Mesendoderm (in vitro differentiated cells): ENCODE measurements at regions not wholly inside any gene's neighbourhood (a gene's known extent, or its start where the extent isn't known, plus 50 kb on each side); places are given as distances from the start of the nearest gene placed in this dataset.
"Not testable (repeated sequence)": the region's sequence is repeated elsewhere in the genome, so short reads cannot be mapped to it uniquely, and the experiment has no call there.

Experiments
- DNase-seq: peaks from one replicate; pipeline ENCODE4 v3.0.0; 2013
- H2AK5ac ChIP-seq: 2 replicates; pipeline ENCODE4 v1.6.1; 2013; ENCODE audit warnings: low read length, inconsistent platforms
- H2BK120ac ChIP-seq: 2 replicates; pipeline ENCODE4 v1.6.1; 2013; ENCODE audit warnings: low read depth, mild to moderate bottlenecking, low read length, moderate library complexity, mixed read lengths
- H2BK15ac ChIP-seq: replicated peaks from 2 replicates; pipeline ENCODE4 v1.6.1; 2013; ENCODE audit warnings: low read depth, mild to moderate bottlenecking, moderate library complexity
- H2BK5ac ChIP-seq: 2 replicates; pipeline ENCODE4 v1.6.1; 2013; ENCODE audit warnings: low read length, inconsistent platforms
- H3K18ac ChIP-seq: 2 replicates; pipeline ENCODE4 v1.6.1; 2013; ENCODE audit warnings: mild to moderate bottlenecking, low read length, mixed read lengths
- H3K23ac ChIP-seq: one replicate; pipeline ENCODE4 v1.6.1; 2013; ENCODE audit warnings: low read length
- H3K27ac ChIP-seq: 2 replicates; pipeline ENCODE4 v1.5.1; 2013; ENCODE audit warnings: low read depth, mild to moderate bottlenecking, inconsistent platforms, low read length, moderate library complexity
- H3K27me3 ChIP-seq: 2 replicates; pipeline ENCODE4 v1.6.1; 2013; ENCODE audit warnings: low read length, control low read depth, mild to moderate bottlenecking, inconsistent platforms; ENCODE audit not compliant: insufficient read depth, poor library complexity
- H3K36me3 ChIP-seq: 2 replicates; pipeline ENCODE4 v1.6.1; 2013; ENCODE audit warnings: low read length, inconsistent platforms; ENCODE audit not compliant: control insufficient read depth, insufficient read depth
- H3K4ac ChIP-seq: one replicate; pipeline ENCODE4 v1.6.1; 2013; ENCODE audit warnings: low read depth, mild to moderate bottlenecking, low read length, moderate library complexity
- H3K4me1 ChIP-seq: 2 replicates; pipeline ENCODE4 v1.6.1; 2013; ENCODE audit warnings: low read depth, low read length, inconsistent platforms; ENCODE audit not compliant: control insufficient read depth
- H3K4me2 ChIP-seq: 2 replicates; pipeline ENCODE4 v1.6.1; 2013; ENCODE audit warnings: low read length
- H3K4me3 ChIP-seq: 2 replicates; pipeline ENCODE4 v1.5.1; 2013; ENCODE audit warnings: mild to moderate bottlenecking, low read length
- H3K56ac ChIP-seq: one replicate; pipeline ENCODE4 v1.6.1; 2013; ENCODE audit warnings: low read length
- H3K79me1 ChIP-seq: 2 replicates; pipeline ENCODE4 v1.6.1; 2013; ENCODE audit warnings: low read length, inconsistent platforms
- H3K79me2 ChIP-seq: 2 replicates; pipeline ENCODE4 v1.6.1; 2013; ENCODE audit warnings: mild to moderate bottlenecking, low read length; ENCODE audit not compliant: control insufficient read depth, insufficient read depth
- H3K9ac ChIP-seq: 2 replicates; pipeline ENCODE4 v1.6.1; 2013; ENCODE audit warnings: low read length, inconsistent platforms
- H4K5ac ChIP-seq: one replicate; pipeline ENCODE4 v1.6.1; 2013; ENCODE audit warnings: low read length
- H4K8ac ChIP-seq: one replicate; pipeline ENCODE4 v1.6.1; 2013; ENCODE audit warnings: low read depth, mild to moderate bottlenecking, control low read depth, low read length, moderate library complexity
- WGBS: extraction: QIAGEN DNeasy Blood & Tissue Kit; methylation state at CpG from one replicate; pipeline ENCODE4 v1.1.7; 2013; ENCODE audit warnings: low lambda C conversion rate, missing lambda C conversion rate; ENCODE audit not compliant: insufficient coverage; ENCODE audit errors: extremely low coverage; 5-methylcytosine and 5-hydroxymethylcytosine counted together

GRCh38 chr3:110624576-110624975 lies 447.0 kb upstream of the NECTIN3 start:
- no peak overlapping the region for H2AK5ac ChIP-seq
- H4K8ac ChIP-seq = no peak overlapping the region
- H3K4ac ChIP-seq = no peak overlapping the region
- no peak overlapping the region for H3K4me3 ChIP-seq
- no peaks in the 10 kb centered on the region for H3K27me3 ChIP-seq
- no peak overlapping the region for H3K27ac ChIP-seq
- no peak overlapping the region for H2BK15ac ChIP-seq
- H3K23ac ChIP-seq = no peak overlapping the region
- no peaks in the 10 kb centered on the region for H3K79me2 ChIP-seq
- H3K36me3 ChIP-seq = no peaks in the 10 kb centered on the region
- no peak overlapping the region for H4K5ac ChIP-seq
- H3K9ac ChIP-seq = no peak overlapping the region
- H3K4me2 ChIP-seq = no peak overlapping the region
- DNase-seq = no peak
- no peak overlapping the region for H3K18ac ChIP-seq
- H3K4me1 ChIP-seq = peaks cover 2% of the 10 kb centered on the region
- no CpG with 5 or more reads among the region's 3 CpGs for WGBS
- H3K56ac ChIP-seq = peak overlapping the region; percentile 6
- no peak overlapping the region for H2BK5ac ChIP-seq
- no peaks in the 10 kb centered on the region for H3K79me1 ChIP-seq
- no peak overlapping the region for H2BK120ac ChIP-seq

GRCh38 chr3:110625201-110625747 lies 446.3 kb upstream of the NECTIN3 start:
- Histone ChIP-seq H2AK5ac (no peak overlapping the region), H3K27me3 (no peaks in the 10 kb centered on the region), H3K4ac (no peak overlapping the region), H3K79me1 (no peaks in the 10 kb centered on the region), H3K4me2 (no peak overlapping the region), H3K9ac (no peak overlapping the region), H4K8ac (no peak overlapping the region), H3K36me3 (no peaks in the 10 kb centered on the region), H3K4me1 (peaks cover 2% of the 10 kb centered on the region), H2BK120ac (peak overlapping the region; percentile 23), H3K56ac (peak overlapping the region; percentile 54), H3K18ac (peak overlapping the region; percentile 70), H2BK15ac (no peak overlapping the region), H3K27ac (peak overlapping the region; percentile 19), H3K23ac (no peak overlapping the region), H2BK5ac (peak overlapping the region; percentile 76), H3K4me3 (no peak overlapping the region), H4K5ac (no peak overlapping the region), H3K79me2 (no peaks in the 10 kb centered on the region)
- DNase-seq = peak; percentile 89
- no CpG with 5 or more reads among the region's 4 CpGs for WGBS

DNA sequence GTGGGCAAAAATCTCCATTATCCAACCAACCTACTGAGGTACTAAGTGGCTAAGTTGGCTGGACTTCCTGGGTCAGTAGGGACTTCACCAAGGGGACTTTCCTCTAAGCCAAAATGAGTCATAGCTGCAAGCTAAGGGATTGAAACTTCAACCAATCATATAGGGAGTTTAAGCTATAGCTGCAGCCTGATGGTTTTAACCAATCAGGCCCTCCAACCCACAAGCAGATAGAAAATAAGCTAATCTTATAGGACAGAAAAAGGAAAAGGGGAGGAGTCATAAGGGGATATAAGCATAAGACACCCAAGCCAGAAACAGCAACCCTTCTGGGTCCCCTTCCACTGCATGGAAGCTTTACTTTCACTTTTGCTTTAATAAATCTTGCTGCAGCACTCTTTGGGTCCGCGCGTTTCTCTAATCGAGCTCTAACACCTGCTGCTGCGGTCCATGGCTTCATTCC lies 444.9 kb upstream of the NECTIN3 start:
- not testable (repeated sequence) for H3K79me2 ChIP-seq, H2BK5ac ChIP-seq, H3K36me3 ChIP-seq, H2BK15ac ChIP-seq, H3K79me1 ChIP-seq, H3K27me3 ChIP-seq, H3K4me1 ChIP-seq, H4K8ac ChIP-seq, H3K56ac ChIP-seq, H3K4me3 ChIP-seq, H2BK120ac ChIP-seq, DNase-seq, H3K9ac ChIP-seq, H3K4ac ChIP-seq, H2AK5ac ChIP-seq, H3K23ac ChIP-seq, H3K4me2 ChIP-seq, H4K5ac ChIP-seq, H3K27ac ChIP-seq
- no CpG with 5 or more reads among the region's 5 CpGs for WGBS
- peak overlapping the region; percentile 9 for H3K18ac ChIP-seq

GRCh38 chr3:110628650-110629301 lies 442.8 kb upstream of the NECTIN3 start:
- Histone ChIP-seq H3K23ac (no peak overlapping the region), H2AK5ac (no peak overlapping the region), H4K8ac (no peak overlapping the region)

GRCh38 chr3:110629917-110630316 lies 441.7 kb upstream of the NECTIN3 start:
- Histone ChIP-seq H3K4me1 (peaks cover 2% of the 10 kb centered on the region), H3K27ac (no peak overlapping the region), H3K27me3 (no peaks in the 10 kb centered on the region), H3K4me2 (no peak overlapping the region), H2AK5ac (no peak overlapping the region), H3K23ac (no peak overlapping the region), H2BK15ac (no peak overlapping the region), H3K56ac (no peak overlapping the region), H4K5ac (no peak overlapping the region), H3K36me3 (no peaks in the 10 kb centered on the region), H2BK5ac (no peak overlapping the region), H3K18ac (no peak overlapping the region), H3K4ac (no peak overlapping the region), H3K9ac (no peak overlapping the region), H2BK120ac (no peak overlapping the region), H3K79me1 (no peaks in the 10 kb centered on the region), H3K79me2 (no peaks in the 10 kb centered on the region), H3K4me3 (no peak overlapping the region), H4K8ac (no peak overlapping the region)
- WGBS = no CpG with 5 or more reads among the region's 1 CpG
- DNase-seq = no peak

More at GRCh38 chr3:110628650-110629301, 442.8 kb upstream of the NECTIN3 start:
- Histone ChIP-seq H4K5ac (no peak overlapping the region), H3K4me1 (peaks cover 2% of the 10 kb centered on the region), H3K4me2 (no peak overlapping the region), H3K27me3 (no peaks in the 10 kb centered on the region), H2BK5ac (no peak overlapping the region), H3K27ac (no peak overlapping the region), H2BK120ac (no peak overlapping the region), H3K56ac (no peak overlapping the region), H3K79me1 (no peaks in the 10 kb centered on the region), H3K4me3 (no peak overlapping the region), H3K79me2 (no peaks in the 10 kb centered on the region), H3K36me3 (no peaks in the 10 kb centered on the region), H3K18ac (no peak overlapping the region), H2BK15ac (no peak overlapping the region), H3K4ac (no peak overlapping the region), H3K9ac (no peak overlapping the region)
- DNase-seq = no peak
- WGBS = no CpG with 5 or more reads among the region's 4 CpGs

- Histone ChIP-seq H4K5ac (no peak overlapping the region), H3K18ac (no peak overlapping the region), H2AK5ac (no peak overlapping the region), H3K9ac (no peak overlapping the region), H3K79me2 (no peaks in the 10 kb centered on the region), H3K4me3 (no peak overlapping the region), H3K23ac (no peak overlapping the region), H4K8ac (no peak overlapping the region), H3K79me1 (no peaks in the 10 kb centered on the region), H3K4me2 (no peak overlapping the region), H2BK15ac (no peak overlapping the region), H2BK5ac (no peak overlapping the region), H3K27ac (no peak overlapping the region), H3K27me3 (no peaks in the 10 kb centered on the region), H3K56ac (no peak overlapping the region), H3K4me1 (no peaks in the 10 kb centered on the region), H3K36me3 (no peaks in the 10 kb centered on the region), H2BK120ac (no peak overlapping the region), H3K4ac (no peak overlapping the region)
- WGBS = no CpG with 5 or more reads among the region's 17 CpGs
- DNase-seq = no peak
These were observed 427.4 kb upstream of the NECTIN3 start for GRCh38 chr3:110644203-110644602.
